Keratinocyte (primary cell): ENCODE measurements at regions not wholly inside any gene's neighbourhood (a gene's known extent, or its start where the extent isn't known, plus 50 kb on each side); places are given as distances from the start of the nearest gene placed in this dataset.

ENCODE experiments used
- DNase-seq: peaks from one replicate; pipeline ENCODE4 v3.0.0-alpha.2; 2011; ENCODE audit warnings: low read depth, missing footprints, low spot score
- FAIRE-seq: peaks from 2 replicates; lab custom pipeline; 2011; peaks lifted over from hg19 to GRCh38; lab: Jason Lieb, UNC
- H2AFZ ChIP-seq: 2 replicates; pipeline ENCODE4 v1.6.0; 2012; ENCODE audit warnings: low read length, control low read depth, inconsistent platforms; ENCODE audit not compliant: control insufficient read depth
- H3K27ac ChIP-seq: 2 replicates; pipeline ENCODE4 v1.5.1; 2011; ENCODE audit warnings: low read length; ENCODE audit not compliant: control insufficient read depth, insufficient read depth
- H3K27me3 ChIP-seq: 3 replicates; pipeline ENCODE4 v1.6.0; 2011; ENCODE audit warnings: low read length; ENCODE audit not compliant: control insufficient read depth, insufficient read depth; ENCODE audit errors: extremely low read depth
- H3K36me3 ChIP-seq, 2 experiments: 2 replicates in 1 of 2; 3 replicates in 1 of 2; pipeline ENCODE4 v1.5.1; 2011; ENCODE audit warnings: low read length in 2 of 2, mild to moderate bottlenecking in 1 of 2; ENCODE audit not compliant: control insufficient read depth in 2 of 2, insufficient read depth in 2 of 2; ENCODE audit errors: extremely low read depth in 1 of 2
- H3K4me1 ChIP-seq: 3 replicates; pipeline ENCODE4 v1.5.1; 2011; ENCODE audit warnings: low read length; ENCODE audit not compliant: control insufficient read depth, insufficient read depth; ENCODE audit errors: extremely low read depth
- H3K4me2 ChIP-seq: 3 replicates; pipeline ENCODE4 v1.6.0; 2011; ENCODE audit warnings: low read depth, low read length; ENCODE audit not compliant: control insufficient read depth, insufficient read depth; ENCODE audit errors: extremely low read depth
- H3K4me3 ChIP-seq, 3 experiments: fragments of 200-600 bp in 1 of 3; sonication (generic) in 1 of 3; 2 replicates in 2 of 3; 3 replicates in 1 of 3; pipeline ENCODE4 v1.5.1; 2011 to 2016; ENCODE audit warnings: low read length in 3 of 3, mild to moderate bottlenecking in 3 of 3, control low read depth in 2 of 3, inconsistent platforms in 1 of 3, low read depth in 1 of 3, mixed read lengths in 1 of 3, mixed run types in 1 of 3, moderate library complexity in 1 of 3; ENCODE audit not compliant: control insufficient read depth in 2 of 3, insufficient read depth in 2 of 3; ENCODE audit errors: extremely low read depth in 1 of 3
- H3K79me2 ChIP-seq: 2 replicates; pipeline ENCODE4 v1.6.0; 2012; ENCODE audit warnings: low read length; ENCODE audit not compliant: control insufficient read depth, insufficient read depth
- H3K9ac ChIP-seq: 3 replicates; pipeline ENCODE4 v1.6.0; 2011; ENCODE audit warnings: low read length; ENCODE audit not compliant: control insufficient read depth, insufficient read depth; ENCODE audit errors: extremely low read depth
- H3K9me1 ChIP-seq: 3 replicates; pipeline ENCODE4 v1.6.0; 2011; ENCODE audit warnings: low read length; ENCODE audit not compliant: control insufficient read depth, insufficient read depth; ENCODE audit errors: extremely low read depth
- H3K9me3 ChIP-seq: 2 replicates; pipeline ENCODE4 v1.5.1; 2012; ENCODE audit warnings: low read depth, low read length; ENCODE audit not compliant: control insufficient read depth
- H4K20me1 ChIP-seq: 3 replicates; pipeline ENCODE4 v1.6.0; 2011; ENCODE audit warnings: low read length; ENCODE audit not compliant: control insufficient read depth, insufficient read depth; ENCODE audit errors: extremely low read depth
- CTCF ChIP-seq, 3 experiments: IDR thresholded peaks in 1 of 3; conservative IDR thresholded peaks in 1 of 3; optimal IDR thresholded peaks in 1 of 3; 2 replicates in 2 of 3; 3 replicates in 1 of 3; pipeline versions ENCODE3 to v1.5.1; 2011; ENCODE audit warnings: low read length in 3 of 3, mild to moderate bottlenecking in 3 of 3, moderate library complexity in 2 of 3, control low read depth in 1 of 3, inconsistent platforms in 1 of 3; ENCODE audit not compliant: insufficient read depth in 2 of 3; ENCODE audit errors: extremely low read depth in 1 of 3
- EZH2 ChIP-seq: IDR thresholded peaks from one replicate; pipeline ENCODE4 v1.6.1; 2012; ENCODE audit warnings: inconsistent platforms, mild to moderate bottlenecking, low read length, moderate library complexity
- dilution Hi-C: fragments of 300-500 bp; cut with MboI; formaldehyde crosslinking; loops from one replicate; pipeline ENCODE4 v1.7.0; 2020; ENCODE audit warnings: low sequenced_read_pairs; ENCODE audit not compliant: extremely low pct_ligation_motif_present

- dilution Hi-C loops, result no loop called here
- Histone ChIP-seq H3K9me1 (no peaks in the 10 kb centered on the region), H3K79me2 (no peaks in the 10 kb centered on the region), H3K27ac (no peak overlapping the region), H3K9ac (no peak overlapping the region), H3K4me1 (no peaks in the 10 kb centered on the region), H2AFZ (no peak overlapping the region), H3K4me2 (no peak overlapping the region), H3K36me3 (no peaks in the 10 kb centered on the region), H3K9me3 (no peaks in the 10 kb centered on the region), H3K4me3 (no peak overlapping the region), H4K20me1 (no peaks in the 10 kb centered on the region), H3K27me3 (no peaks in the 10 kb centered on the region)
- no peak for DNase-seq
- no peak for FAIRE-seq
- TF ChIP-seq EZH2 (no peak), CTCF (optimal IDR thresholded peaks at IDR 0.05 in 1 of 3, IDR thresholded peaks at IDR 0.05 in 1 of 3, conservative IDR thresholded peaks at IDR 0.05 in 1 of 3; ENCODE audit: extremely low read depth in 1 of 3, insufficient read depth in 2 of 3, low read length in 3 of 3) (no peak)
These were observed 112.3 kb upstream of the UGP2 start for GRCh38 chr2:63729362-63729761.

- H3K9me1 ChIP-seq, result no peaks in the 10 kb centered on the region
- dilution Hi-C loops, result no loop called here
- H3K9ac ChIP-seq, result no peak overlapping the region
- no peaks in the 10 kb centered on the region for H3K79me2 ChIP-seq
- TF ChIP-seq CTCF (optimal IDR thresholded peaks at IDR 0.05 in 1 of 3, IDR thresholded peaks at IDR 0.05 in 1 of 3, conservative IDR thresholded peaks at IDR 0.05 in 1 of 3; ENCODE audit: extremely low read depth in 1 of 3, insufficient read depth in 2 of 3, low read length in 3 of 3) (no peak), EZH2 (no peak)
- H3K4me2 ChIP-seq, result no peak overlapping the region
- H3K4me3 ChIP-seq, result no peak overlapping the region
- no peak overlapping the region for H2AFZ ChIP-seq
- H3K27me3 ChIP-seq, result no peaks in the 10 kb centered on the region
- no peaks in the 10 kb centered on the region for H3K4me1 ChIP-seq
- H3K27ac ChIP-seq, result no peak overlapping the region
- no peaks in the 10 kb centered on the region for H4K20me1 ChIP-seq
- no peak for DNase-seq
- no peaks in the 10 kb centered on the region for H3K36me3 ChIP-seq
- no peak for FAIRE-seq
- no peaks in the 10 kb centered on the region for H3K9me3 ChIP-seq
These were observed 111.9 kb upstream of the UGP2 start for GRCh38 chr2:63729831-63730230.
